Type B pancreatic cell (in vitro differentiated cells): ENCODE measurements at regions not wholly inside any gene's neighbourhood (a gene's known extent, or its start where the extent isn't known, plus 50 kb on each side); places are given as distances from the start of the nearest gene placed in this dataset.

Experiments used
- DNase-seq: peaks from one replicate; pipeline ENCODE4 v3.0.0; 2021; ENCODE audit warnings: mixed read lengths; ENCODE audit not compliant: unreplicated experiment; ENCODE audit errors: extremely low spot score
- H3K27ac Mint-ChIP-seq: 2 replicates; pipeline ENCODE4 v1.8.0; 2021; ENCODE audit warnings: mild to moderate bottlenecking, mixed read lengths
- H3K27me3 Mint-ChIP-seq: 2 replicates; pipeline ENCODE4 v1.8.0; 2021; ENCODE audit warnings: mixed read lengths
- H3K36me3 Mint-ChIP-seq: 2 replicates; pipeline ENCODE4 v1.8.0; 2021; ENCODE audit warnings: mixed read lengths
- H3K4me1 Mint-ChIP-seq: one replicate; pipeline ENCODE4 v1.8.0; 2021; ENCODE audit warnings: mixed read lengths; ENCODE audit not compliant: unreplicated experiment
- H3K4me3 Mint-ChIP-seq: 2 replicates; pipeline ENCODE4 v1.8.0; 2021; ENCODE audit warnings: mild to moderate bottlenecking, mixed read lengths
- H3K9me3 Mint-ChIP-seq: 2 replicates; pipeline ENCODE4 v1.8.0; 2021; ENCODE audit warnings: mixed read lengths
- TF ChIP-seq, protein P1 (sequence below): fragments of 200-600 bp; sonication (generic); conservative IDR thresholded peaks from 2 replicates; pipeline ENCODE4 v1.5.0; 2021; ENCODE audit warnings: antibody characterized with exemption, mild to moderate bottlenecking

DNA sequence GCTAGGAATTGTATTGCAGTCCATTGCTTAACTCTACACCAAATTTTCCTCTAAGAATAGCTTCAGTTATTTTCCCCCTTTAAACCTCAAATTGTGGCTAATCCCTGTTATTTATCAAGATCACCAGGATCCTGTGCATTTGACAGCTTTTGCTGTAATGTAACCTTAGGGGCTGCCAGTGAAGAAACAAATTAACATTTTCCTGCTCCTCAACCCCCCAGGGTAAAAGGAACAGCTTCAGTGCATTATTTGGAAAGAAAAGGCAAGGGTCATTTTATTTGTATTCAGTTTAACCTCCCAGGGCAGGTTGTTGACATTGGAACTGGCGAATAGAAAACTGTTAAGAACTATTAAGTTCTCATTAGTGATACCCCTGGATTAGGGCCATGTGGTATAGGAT lies 57.0 kb downstream of the PCDH20 start:
- no peak overlapping the region for H3K4me3 Mint-ChIP-seq
- no peaks in the 10 kb centered on the region for H3K9me3 Mint-ChIP-seq
- TF ChIP-seq, protein P1, sequence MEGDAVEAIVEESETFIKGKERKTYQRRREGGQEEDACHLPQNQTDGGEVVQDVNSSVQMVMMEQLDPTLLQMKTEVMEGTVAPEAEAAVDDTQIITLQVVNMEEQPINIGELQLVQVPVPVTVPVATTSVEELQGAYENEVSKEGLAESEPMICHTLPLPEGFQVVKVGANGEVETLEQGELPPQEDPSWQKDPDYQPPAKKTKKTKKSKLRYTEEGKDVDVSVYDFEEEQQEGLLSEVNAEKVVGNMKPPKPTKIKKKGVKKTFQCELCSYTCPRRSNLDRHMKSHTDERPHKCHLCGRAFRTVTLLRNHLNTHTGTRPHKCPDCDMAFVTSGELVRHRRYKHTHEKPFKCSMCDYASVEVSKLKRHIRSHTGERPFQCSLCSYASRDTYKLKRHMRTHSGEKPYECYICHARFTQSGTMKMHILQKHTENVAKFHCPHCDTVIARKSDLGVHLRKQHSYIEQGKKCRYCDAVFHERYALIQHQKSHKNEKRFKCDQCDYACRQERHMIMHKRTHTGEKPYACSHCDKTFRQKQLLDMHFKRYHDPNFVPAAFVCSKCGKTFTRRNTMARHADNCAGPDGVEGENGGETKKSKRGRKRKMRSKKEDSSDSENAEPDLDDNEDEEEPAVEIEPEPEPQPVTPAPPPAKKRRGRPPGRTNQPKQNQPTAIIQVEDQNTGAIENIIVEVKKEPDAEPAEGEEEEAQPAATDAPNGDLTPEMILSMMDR: no peak
- H3K4me1 Mint-ChIP-seq: peaks cover 12% of the 10 kb centered on the region
- H3K27ac Mint-ChIP-seq: no peak overlapping the region
- no peaks in the 10 kb centered on the region for H3K36me3 Mint-ChIP-seq
- peaks cover 4% of the 10 kb centered on the region for H3K27me3 Mint-ChIP-seq
- DNase-seq: no peak

GRCh38 chr13:61350341-61350740 lies 65.3 kb downstream of the PCDH20 start:
- TF ChIP-seq, protein P1: no peak
- DNase-seq: no peak
- no peaks in the 10 kb centered on the region for H3K4me1 Mint-ChIP-seq
- H3K9me3 Mint-ChIP-seq: no peaks in the 10 kb centered on the region
- H3K36me3 Mint-ChIP-seq: no peaks in the 10 kb centered on the region
- no peaks in the 10 kb centered on the region for H3K27me3 Mint-ChIP-seq
- H3K4me3 Mint-ChIP-seq: no peak overlapping the region
- no peak overlapping the region for H3K27ac Mint-ChIP-seq

DNA sequence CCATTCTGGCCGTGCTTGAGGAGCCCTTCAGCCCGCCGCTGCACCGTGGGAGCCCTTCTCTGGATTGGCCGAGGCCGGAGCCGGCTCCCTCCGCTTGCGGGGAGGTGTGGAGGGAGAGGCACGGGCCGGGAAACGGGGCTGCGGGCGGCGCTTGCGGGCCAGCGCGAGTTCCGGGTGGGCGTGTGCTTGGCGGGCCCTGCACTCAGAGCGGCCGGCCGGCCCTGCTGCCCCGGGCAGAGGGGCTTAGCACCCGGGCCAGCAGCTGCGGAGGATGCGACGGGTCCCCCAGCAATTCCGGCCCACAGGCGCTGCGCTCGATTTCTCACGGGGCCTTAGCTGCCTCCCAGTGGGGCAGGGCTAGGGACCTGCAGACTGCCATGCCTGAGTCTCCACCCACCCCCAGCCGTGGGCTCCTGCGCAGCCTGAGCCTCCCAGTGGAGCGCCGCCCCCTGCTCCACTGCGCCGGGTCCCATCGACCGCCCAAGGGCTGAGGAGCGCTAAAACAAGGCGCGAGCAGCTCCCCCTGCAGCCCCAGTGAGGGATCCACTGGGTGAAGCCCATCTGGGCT lies 76.5 kb downstream of the PCDH20 start:
- TF ChIP-seq, protein P1: no peak
- no peak overlapping the region for H3K4me3 Mint-ChIP-seq
- H3K27ac Mint-ChIP-seq: no peak overlapping the region
- no peaks in the 10 kb centered on the region for H3K9me3 Mint-ChIP-seq
- no peaks in the 10 kb centered on the region for H3K36me3 Mint-ChIP-seq
- no peak for DNase-seq
- H3K4me1 Mint-ChIP-seq: no peaks in the 10 kb centered on the region
- H3K27me3 Mint-ChIP-seq: no peaks in the 10 kb centered on the region

DNA sequence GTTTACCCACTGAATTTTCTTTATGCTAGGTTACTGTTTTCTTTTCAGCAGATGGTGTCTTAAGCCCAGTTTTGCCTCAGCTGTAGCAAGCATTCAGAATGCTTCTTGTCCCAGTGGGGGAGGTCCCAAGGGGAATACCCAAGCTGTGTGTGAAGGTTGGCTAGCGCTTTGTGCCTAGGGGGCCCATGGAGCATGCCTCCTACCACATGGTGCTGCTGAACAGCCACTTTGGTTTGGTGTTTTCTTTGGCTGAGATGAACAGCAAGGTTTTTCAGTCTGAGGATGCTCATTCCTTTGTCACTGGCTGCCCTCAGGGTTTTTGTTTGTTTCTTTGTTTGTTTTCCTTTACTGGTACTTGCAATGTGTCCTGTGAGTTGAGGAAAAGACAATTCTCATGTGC lies 99.0 kb downstream of the PCDH20 start:
- no peaks in the 10 kb centered on the region for H3K4me1 Mint-ChIP-seq
- no peaks in the 10 kb centered on the region for H3K36me3 Mint-ChIP-seq
- no peak overlapping the region for H3K27ac Mint-ChIP-seq
- no peaks in the 10 kb centered on the region for H3K27me3 Mint-ChIP-seq
- no peak overlapping the region for H3K4me3 Mint-ChIP-seq
- TF ChIP-seq, protein P1: no peak
- H3K9me3 Mint-ChIP-seq: no peaks in the 10 kb centered on the region
- no peak for DNase-seq

GRCh38 chr13:61294467-61295191 lies 121.0 kb downstream of the PCDH20 start:
- Mint-ChIP-seq H3K9me3 (no peaks in the 10 kb centered on the region), H3K27me3 (no peaks in the 10 kb centered on the region), H3K4me3 (no peak overlapping the region), H3K27ac (no peak overlapping the region), H3K4me1 (no peaks in the 10 kb centered on the region), H3K36me3 (no peaks in the 10 kb centered on the region)
- TF ChIP-seq, protein P1: no peak
- no peak for DNase-seq
